ENCODE measurements at regions not wholly inside any gene's neighbourhood (a gene's known extent, or its start where the extent isn't known, plus 50 kb on each side); places are given as distances from the start of the nearest gene placed in this dataset.
"Not testable (repeated sequence)": the region's sequence is repeated elsewhere in the genome, so short reads cannot be mapped to it uniquely, and the experiment has no call there.

- Histone ChIP-seq H3K27ac (ENCODE audit: low read length) (no peak overlapping the region), H3K9me3 (ENCODE audit: control insufficient read depth in 2 of 2, low read length in 2 of 2) (no peaks in the 10 kb centered on the region), H3K27me3 (ENCODE audit: control insufficient read depth in 1 of 2, insufficient read depth in 2 of 2, low read length in 2 of 2) (peaks cover 0 to 2% of the 10 kb centered on the region in 2 donors), H3K36me3 (ENCODE audit: control insufficient read depth in 2 of 2, insufficient read depth in 2 of 2, low read length in 2 of 2) (no peaks in the 10 kb centered on the region), H3K9ac (ENCODE audit: low read length in 2 of 2) (no peak overlapping the region), H3K4me1 (ENCODE audit: control insufficient read depth, insufficient read depth, low read length) (no peaks in the 10 kb centered on the region), H3K4me3 (ENCODE audit: low read length in 2 of 2) (no peak overlapping the region)
Measured at GRCh38 chr15:62363913-62364312, 198.8 kb upstream of the C2CD4B start.

DNA sequence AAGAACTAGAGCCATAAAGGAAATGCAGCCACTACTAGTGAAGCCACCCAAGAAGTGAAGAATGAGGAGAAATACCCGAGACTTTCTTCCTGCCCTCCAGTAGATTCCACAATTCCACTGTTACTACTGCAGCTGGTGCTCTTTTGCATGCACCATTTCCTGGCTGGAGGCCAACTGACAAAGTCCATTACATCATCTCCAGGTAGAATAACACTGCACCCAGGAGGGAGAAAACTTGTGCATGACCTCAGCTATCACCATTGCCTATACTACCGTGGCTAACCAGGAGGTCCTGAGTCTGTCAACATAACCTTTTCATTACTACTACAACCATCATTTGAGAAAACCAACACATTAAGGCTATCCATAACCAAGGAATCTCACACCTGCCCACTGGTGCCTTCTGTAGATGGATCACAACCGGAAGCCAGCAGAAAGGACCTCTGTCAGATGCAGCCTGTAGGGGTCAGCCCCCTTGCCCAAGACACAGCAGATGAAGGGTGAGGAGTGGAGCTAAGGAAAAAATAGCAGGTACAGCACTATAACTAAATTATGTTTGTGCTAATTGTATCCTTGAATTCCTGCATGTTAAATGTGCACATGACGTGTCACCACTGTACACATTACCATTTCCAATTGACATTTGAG lies 200.8 kb upstream of the C2CD4B start:
- H3K9ac ChIP-seq (ENCODE audit: low read length in 2 of 2) = no peak overlapping the region
- H3K4me3 ChIP-seq (ENCODE audit: low read length in 2 of 2) = no peak overlapping the region
- no peak overlapping the region for H3K27ac ChIP-seq (ENCODE audit: low read length)
- no peaks in the 10 kb centered on the region for H3K9me3 ChIP-seq (ENCODE audit: control insufficient read depth in 2 of 2, low read length in 2 of 2)
- H3K4me1 ChIP-seq (ENCODE audit: control insufficient read depth, insufficient read depth, low read length) = no peaks in the 10 kb centered on the region
- H3K27me3 ChIP-seq (ENCODE audit: control insufficient read depth in 1 of 2, insufficient read depth in 2 of 2, low read length in 2 of 2) = no peaks in the 10 kb centered on the region
- no peaks in the 10 kb centered on the region for H3K36me3 ChIP-seq (ENCODE audit: control insufficient read depth in 2 of 2, insufficient read depth in 2 of 2, low read length in 2 of 2)

GRCh38 chr15:62369454-62369853 lies 204.4 kb upstream of the C2CD4B start:
- Histone ChIP-seq H3K27me3 (ENCODE audit: control insufficient read depth in 1 of 2, insufficient read depth in 2 of 2, low read length in 2 of 2) (peaks cover 0 to 2% of the 10 kb centered on the region in 2 donors), H3K9ac (ENCODE audit: low read length in 2 of 2) (no peak overlapping the region), H3K4me1 (ENCODE audit: control insufficient read depth, insufficient read depth, low read length) (no peaks in the 10 kb centered on the region), H3K9me3 (ENCODE audit: control insufficient read depth in 2 of 2, low read length in 2 of 2) (no peaks in the 10 kb centered on the region), H3K36me3 (ENCODE audit: control insufficient read depth in 2 of 2, insufficient read depth in 2 of 2, low read length in 2 of 2) (no peaks in the 10 kb centered on the region), H3K27ac (ENCODE audit: low read length) (no peak overlapping the region), H3K4me3 (ENCODE audit: low read length in 2 of 2) (no peak overlapping the region)

DNA sequence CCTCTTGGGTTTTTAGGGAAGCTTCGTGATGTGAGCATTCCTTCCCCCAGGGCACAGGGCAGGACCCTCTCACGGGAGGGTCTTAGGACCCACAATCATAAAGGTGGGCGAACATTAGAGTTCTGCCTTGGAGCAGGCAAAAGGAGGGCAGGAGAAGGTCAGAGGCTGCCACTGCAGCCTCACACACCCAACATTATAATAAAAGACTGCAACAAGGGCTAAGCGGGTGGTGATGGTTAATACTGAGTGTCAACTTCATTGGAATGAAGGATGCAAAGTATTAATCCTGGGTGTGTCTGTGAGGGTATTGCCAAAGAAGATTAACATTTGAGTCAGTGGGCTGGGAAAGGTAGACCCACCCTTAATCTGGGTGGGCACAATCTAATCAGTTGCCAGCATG lies 206.6 kb upstream of the C2CD4B start:
- not testable (repeated sequence) for H3K27me3 ChIP-seq (ENCODE audit: control insufficient read depth in 1 of 2, insufficient read depth in 2 of 2, low read length in 2 of 2); H3K9ac ChIP-seq (ENCODE audit: low read length in 2 of 2); H3K36me3 ChIP-seq (ENCODE audit: control insufficient read depth in 2 of 2, insufficient read depth in 2 of 2, low read length in 2 of 2); H3K27ac ChIP-seq (ENCODE audit: low read length); H3K4me1 ChIP-seq (ENCODE audit: control insufficient read depth, insufficient read depth, low read length); H3K4me3 ChIP-seq (ENCODE audit: low read length in 2 of 2); H3K9me3 ChIP-seq (ENCODE audit: control insufficient read depth in 2 of 2, low read length in 2 of 2)

DNA sequence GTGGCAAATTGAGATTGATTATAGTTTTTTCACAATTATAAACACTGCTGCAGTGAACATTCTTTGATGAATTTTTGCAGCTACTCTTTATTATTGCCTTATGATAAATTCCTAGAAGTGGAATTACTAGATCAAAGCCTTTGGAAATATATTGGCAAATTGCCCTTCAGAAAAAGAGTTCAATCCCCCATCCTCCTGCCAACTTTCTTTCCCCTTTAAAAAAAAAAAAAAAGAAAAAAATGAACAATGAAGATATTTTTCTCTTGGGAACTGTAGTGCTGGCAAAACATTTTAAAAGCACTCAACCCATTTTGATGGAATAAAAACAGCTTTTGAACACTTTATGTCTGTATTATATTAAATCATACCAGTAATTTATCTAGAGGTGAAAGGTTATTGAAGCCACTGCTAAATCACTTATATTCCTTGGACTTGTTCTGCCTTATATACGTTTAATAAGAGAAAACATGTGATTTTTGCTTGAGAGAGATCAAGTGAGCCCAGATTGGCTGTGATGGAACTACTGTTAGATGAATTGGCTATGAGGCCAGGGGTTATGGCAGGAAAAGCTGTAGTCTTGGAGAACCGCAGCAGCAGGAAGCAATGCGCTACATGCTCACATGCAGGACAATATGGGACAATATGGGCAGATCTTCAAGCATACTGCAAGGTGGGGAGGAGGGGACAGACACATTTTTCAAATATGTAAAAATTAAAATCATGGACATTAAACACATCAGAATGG lies 212.8 kb upstream of the C2CD4B start:
- Histone ChIP-seq H3K4me3 (ENCODE audit: low read length in 2 of 2) (no peak overlapping the region), H3K4me1 (ENCODE audit: control insufficient read depth, insufficient read depth, low read length) (peaks cover 4% of the 10 kb centered on the region)

GRCh38 chr15:62378772-62379498 lies 213.8 kb upstream of the C2CD4B start:
- Histone ChIP-seq H3K9me3 (ENCODE audit: control insufficient read depth in 2 of 2, low read length in 2 of 2) (no peaks in the 10 kb centered on the region), H3K27ac (ENCODE audit: low read length) (no peak overlapping the region), H3K4me3 (ENCODE audit: low read length in 2 of 2) (no peak overlapping the region), H3K27me3 (ENCODE audit: control insufficient read depth in 1 of 2, insufficient read depth in 2 of 2, low read length in 2 of 2) (no peaks in the 10 kb centered on the region), H3K36me3 (ENCODE audit: control insufficient read depth in 2 of 2, insufficient read depth in 2 of 2, low read length in 2 of 2) (no peaks in the 10 kb centered on the region), H3K9ac (ENCODE audit: low read length in 2 of 2) (no peak overlapping the region), H3K4me1 (ENCODE audit: control insufficient read depth, insufficient read depth, low read length) (peaks cover 4% of the 10 kb centered on the region)

More for the DNA sequence above, 212.8 kb upstream of the C2CD4B start:
- no peak overlapping the region for H3K9ac ChIP-seq (ENCODE audit: low read length in 2 of 2)
- no peaks in the 10 kb centered on the region for H3K27me3 ChIP-seq (ENCODE audit: control insufficient read depth in 1 of 2, insufficient read depth in 2 of 2, low read length in 2 of 2)
- no peaks in the 10 kb centered on the region for H3K36me3 ChIP-seq (ENCODE audit: control insufficient read depth in 2 of 2, insufficient read depth in 2 of 2, low read length in 2 of 2)
- no peak overlapping the region for H3K27ac ChIP-seq (ENCODE audit: low read length)
- no peaks in the 10 kb centered on the region for H3K9me3 ChIP-seq (ENCODE audit: control insufficient read depth in 2 of 2, low read length in 2 of 2)

DNA sequence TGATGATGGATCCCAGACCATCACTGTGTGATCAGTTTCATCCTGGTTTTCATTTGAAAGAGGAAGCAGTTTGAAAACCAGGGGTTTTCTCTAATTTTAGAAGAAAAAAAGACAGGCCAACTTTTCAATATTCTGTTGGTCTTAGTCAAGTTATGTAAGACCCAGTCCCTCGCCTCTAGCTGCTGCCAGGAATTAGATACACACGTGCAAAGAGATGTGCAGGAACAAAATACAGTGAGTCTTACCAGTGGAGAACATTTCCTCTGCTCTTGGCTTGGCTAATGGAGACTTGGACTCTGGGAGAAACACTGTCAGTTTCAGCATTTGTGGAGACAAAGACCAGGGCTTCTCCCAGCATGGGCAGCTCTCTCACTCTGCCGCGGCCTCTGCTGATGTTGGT lies 214.9 kb upstream of the C2CD4B start:
- H3K9me3 ChIP-seq (ENCODE audit: control insufficient read depth in 2 of 2, low read length in 2 of 2) = no peaks in the 10 kb centered on the region
- no peak overlapping the region for H3K4me3 ChIP-seq (ENCODE audit: low read length in 2 of 2)
- H3K36me3 ChIP-seq (ENCODE audit: control insufficient read depth in 2 of 2, insufficient read depth in 2 of 2, low read length in 2 of 2) = no peaks in the 10 kb centered on the region
- H3K9ac ChIP-seq (ENCODE audit: low read length in 2 of 2) = no peak overlapping the region
- H3K4me1 ChIP-seq (ENCODE audit: control insufficient read depth, insufficient read depth, low read length) = peaks cover 4% of the 10 kb centered on the region
- H3K27me3 ChIP-seq (ENCODE audit: control insufficient read depth in 1 of 2, insufficient read depth in 2 of 2, low read length in 2 of 2) = no peaks in the 10 kb centered on the region
- no peak overlapping the region for H3K27ac ChIP-seq (ENCODE audit: low read length)

GRCh38 chr15:62382046-62382445 lies 217.0 kb upstream of the C2CD4B start:
- H3K9me3 ChIP-seq (ENCODE audit: control insufficient read depth in 2 of 2, low read length in 2 of 2) = no peaks in the 10 kb centered on the region
- no peak overlapping the region for H3K27ac ChIP-seq (ENCODE audit: low read length)
- peaks cover 4% of the 10 kb centered on the region for H3K4me1 ChIP-seq (ENCODE audit: control insufficient read depth, insufficient read depth, low read length)
- H3K9ac ChIP-seq (ENCODE audit: low read length in 2 of 2) = no peak overlapping the region
- no peak overlapping the region for H3K4me3 ChIP-seq (ENCODE audit: low read length in 2 of 2)
- H3K36me3 ChIP-seq (ENCODE audit: control insufficient read depth in 2 of 2, insufficient read depth in 2 of 2, low read length in 2 of 2) = no peaks in the 10 kb centered on the region
- no peaks in the 10 kb centered on the region for H3K27me3 ChIP-seq (ENCODE audit: control insufficient read depth in 1 of 2, insufficient read depth in 2 of 2, low read length in 2 of 2)

GRCh38 chr15:62389885-62390790 lies 225.1 kb upstream of the C2CD4B start, which contains the start of gene TLN2:
TLN2 (plus strand) TSS chr15:62390550.
- Histone ChIP-seq H3K27me3 (ENCODE audit: control insufficient read depth in 1 of 2, insufficient read depth in 2 of 2, low read length in 2 of 2) (no peaks in the 10 kb centered on the region), H3K36me3 (ENCODE audit: control insufficient read depth in 2 of 2, insufficient read depth in 2 of 2, low read length in 2 of 2) (no peaks in the 10 kb centered on the region), H3K9ac (ENCODE audit: low read length in 2 of 2) (peak within 1 kb of the TSS; percentile 85 to 97), H3K27ac (ENCODE audit: low read length) (peak within 1 kb of the TSS; percentile 79), H3K4me3 (ENCODE audit: low read length in 2 of 2) (peak within 1 kb of the TSS; percentile 97 to 99), H3K9me3 (ENCODE audit: control insufficient read depth in 2 of 2, low read length in 2 of 2) (no peaks in the 10 kb centered on the region), H3K4me1 (ENCODE audit: control insufficient read depth, insufficient read depth, low read length) (peaks cover 23% of the 10 kb centered on the region)

Measured in stomach smooth muscle (tissue), 2 donors.